HepG2 (cell line): ENCODE measurements at regions not wholly inside any gene's neighbourhood (a gene's known extent, or its start where the extent isn't known, plus 50 kb on each side); places are given as distances from the start of the nearest gene placed in this dataset.

Source experiments
- FOXP1 ChIP-seq, 2 experiments: fragments of 450-650 bp in 1 of 2; IDR thresholded peaks; 2 replicates each; pipeline ENCODE4 v1.6.1; 2017 to 2018; ENCODE audit warnings: antibody characterized with exemption in 1 of 2
- GLMP ChIP-seq: sonication (generic); formaldehyde crosslinking; IDR thresholded peaks from 2 replicates; pipeline ENCODE4 v1.9.0; 2021; ENCODE audit warnings: missing genetic modification reagents, mild to moderate bottlenecking, borderline replicate concordance
- IKZF4 ChIP-seq: sonication (generic); formaldehyde crosslinking; IDR thresholded peaks from 2 replicates; pipeline ENCODE4 v1.5.1; 2020; ENCODE audit warnings: borderline replicate concordance, mild to moderate bottlenecking, low read depth, missing genetic modification reagents; ENCODE audit errors: not compliant biosample characterization
- LCORL ChIP-seq, 2 experiments: fragments of 450-650 bp in 1 of 2; sonication (generic) in 1 of 2; formaldehyde crosslinking in 1 of 2; IDR thresholded peaks; 2 replicates each; pipeline versions ENCODE4 v1.5.0 to v1.6.1; 2017 to 2020; ENCODE audit warnings: antibody characterized with exemption in 1 of 2, missing genetic modification reagents in 1 of 2
- PCBP1 ChIP-seq: fragments of 200-400 bp; formaldehyde crosslinking; IDR thresholded peaks from 2 replicates; pipeline ENCODE4 v1.6.1; 2017; ENCODE audit warnings: mild to moderate bottlenecking, low read depth, low read length, borderline replicate concordance
- RXRA ChIP-seq: sonication (generic); formaldehyde crosslinking; IDR thresholded peaks from 2 replicates; pipeline ENCODE4 v1.5.1; 2020; ENCODE audit warnings: missing genetic modification reagents
- ZFP36 ChIP-seq: fragments of 150-350 bp; IDR thresholded peaks from 2 replicates; pipeline ENCODE4 v1.6.1; 2018; ENCODE audit warnings: borderline replicate concordance, low read length, low read depth; ENCODE audit not compliant: partially characterized antibody
- ZNF263 ChIP-seq: sonication (generic); formaldehyde crosslinking; IDR thresholded peaks from 2 replicates; pipeline ENCODE4 v1.4.0; 2020; ENCODE audit warnings: missing genetic modification reagents
- ZNF652 ChIP-seq: IDR thresholded peaks from 2 replicates; pipeline ENCODE4 v1.6.1; 2016; ENCODE audit warnings: low read depth, borderline replicate concordance
- ZSCAN21 ChIP-seq: sonication (generic); formaldehyde crosslinking; IDR thresholded peaks from 2 replicates; pipeline ENCODE4 v1.8.0; 2022; ENCODE audit warnings: mild to moderate bottlenecking, missing genetic modification reagents, moderate library complexity, borderline replicate concordance
- TF ChIP-seq, protein P1 (sequence below): IDR thresholded peaks from 2 replicates; pipeline ENCODE4 v1.4.0; 2020; ENCODE audit warnings: mild to moderate bottlenecking, missing genetic modification reagents
- TF ChIP-seq, protein P2 (sequence below): sonication (generic); formaldehyde crosslinking; IDR thresholded peaks from 2 replicates; pipeline ENCODE4 v1.4.0; 2020; ENCODE audit warnings: missing genetic modification reagents

GRCh38 chr7:112876877-112877276 lies 86.7 kb upstream of the TMEM168 start (continued):
- TF ChIP-seq RXRA (CRISPR knock-in tag) (no peak), ZNF652 (CRISPR knock-in tag) (peak; percentile 90), ZSCAN21 (CRISPR knock-in tag) (no peak), PCBP1 (no peak), GLMP (no peak), FOXP1 (IDR thresholded peaks at IDR 0.05) (no peak), FOXP1 (CRISPR knock-in tag; IDR thresholded peaks at IDR 0.05) (0 out of 2 replicates have a peak, but pooled peaks have one; percentile 18), ZNF263 (CRISPR knock-in tag) (no peak), ZFP36 (no peak), LCORL (IDR thresholded peaks at IDR 0.05) (no peak), LCORL (CRISPR knock-in tag; IDR thresholded peaks at IDR 0.05) (no peak), IKZF4 (CRISPR knock-in tag) (no peak)
- TF ChIP-seq, protein P1, sequence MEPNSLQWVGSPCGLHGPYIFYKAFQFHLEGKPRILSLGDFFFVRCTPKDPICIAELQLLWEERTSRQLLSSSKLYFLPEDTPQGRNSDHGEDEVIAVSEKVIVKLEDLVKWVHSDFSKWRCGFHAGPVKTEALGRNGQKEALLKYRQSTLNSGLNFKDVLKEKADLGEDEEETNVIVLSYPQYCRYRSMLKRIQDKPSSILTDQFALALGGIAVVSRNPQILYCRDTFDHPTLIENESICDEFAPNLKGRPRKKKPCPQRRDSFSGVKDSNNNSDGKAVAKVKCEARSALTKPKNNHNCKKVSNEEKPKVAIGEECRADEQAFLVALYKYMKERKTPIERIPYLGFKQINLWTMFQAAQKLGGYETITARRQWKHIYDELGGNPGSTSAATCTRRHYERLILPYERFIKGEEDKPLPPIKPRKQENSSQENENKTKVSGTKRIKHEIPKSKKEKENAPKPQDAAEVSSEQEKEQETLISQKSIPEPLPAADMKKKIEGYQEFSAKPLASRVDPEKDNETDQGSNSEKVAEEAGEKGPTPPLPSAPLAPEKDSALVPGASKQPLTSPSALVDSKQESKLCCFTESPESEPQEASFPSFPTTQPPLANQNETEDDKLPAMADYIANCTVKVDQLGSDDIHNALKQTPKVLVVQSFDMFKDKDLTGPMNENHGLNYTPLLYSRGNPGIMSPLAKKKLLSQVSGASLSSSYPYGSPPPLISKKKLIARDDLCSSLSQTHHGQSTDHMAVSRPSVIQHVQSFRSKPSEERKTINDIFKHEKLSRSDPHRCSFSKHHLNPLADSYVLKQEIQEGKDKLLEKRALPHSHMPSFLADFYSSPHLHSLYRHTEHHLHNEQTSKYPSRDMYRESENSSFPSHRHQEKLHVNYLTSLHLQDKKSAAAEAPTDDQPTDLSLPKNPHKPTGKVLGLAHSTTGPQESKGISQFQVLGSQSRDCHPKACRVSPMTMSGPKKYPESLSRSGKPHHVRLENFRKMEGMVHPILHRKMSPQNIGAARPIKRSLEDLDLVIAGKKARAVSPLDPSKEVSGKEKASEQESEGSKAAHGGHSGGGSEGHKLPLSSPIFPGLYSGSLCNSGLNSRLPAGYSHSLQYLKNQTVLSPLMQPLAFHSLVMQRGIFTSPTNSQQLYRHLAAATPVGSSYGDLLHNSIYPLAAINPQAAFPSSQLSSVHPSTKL (CRISPR knock-in tag) = peak; percentile 32; the same call in 1 of the 2 replicates
- TF ChIP-seq, protein P2, sequence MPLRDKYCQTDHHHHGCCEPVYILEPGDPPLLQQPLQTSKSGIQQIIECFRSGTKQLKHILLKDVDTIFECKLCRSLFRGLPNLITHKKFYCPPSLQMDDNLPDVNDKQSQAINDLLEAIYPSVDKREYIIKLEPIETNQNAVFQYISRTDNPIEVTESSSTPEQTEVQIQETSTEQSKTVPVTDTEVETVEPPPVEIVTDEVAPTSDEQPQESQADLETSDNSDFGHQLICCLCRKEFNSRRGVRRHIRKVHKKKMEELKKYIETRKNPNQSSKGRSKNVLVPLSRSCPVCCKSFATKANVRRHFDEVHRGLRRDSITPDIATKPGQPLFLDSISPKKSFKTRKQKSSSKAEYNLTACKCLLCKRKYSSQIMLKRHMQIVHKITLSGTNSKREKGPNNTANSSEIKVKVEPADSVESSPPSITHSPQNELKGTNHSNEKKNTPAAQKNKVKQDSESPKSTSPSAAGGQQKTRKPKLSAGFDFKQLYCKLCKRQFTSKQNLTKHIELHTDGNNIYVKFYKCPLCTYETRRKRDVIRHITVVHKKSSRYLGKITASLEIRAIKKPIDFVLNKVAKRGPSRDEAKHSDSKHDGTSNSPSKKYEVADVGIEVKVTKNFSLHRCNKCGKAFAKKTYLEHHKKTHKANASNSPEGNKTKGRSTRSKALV (CRISPR knock-in tag) = no peak
